ENCODE measurements at regions not wholly inside any gene's neighbourhood (a gene's known extent, or its start where the extent isn't known, plus 50 kb on each side); places are given as distances from the start of the nearest gene placed in this dataset.

GRCh38 chr17:31754239-31754945 is 104.7 kb downstream of the COPRS start:
- TF ChIP-seq FOXA1 (IDR thresholded peaks at IDR 0.05), result no peak
- no peak for TF ChIP-seq CTCF (IDR thresholded peaks at IDR 0.05; ENCODE audit: low read depth, low read length, missing input control)

All from liver (tissue), 2 donors.